AG04449 (cell line): ENCODE measurements at regions not wholly inside any gene's neighbourhood (a gene's known extent, or its start where the extent isn't known, plus 50 kb on each side); places are given as distances from the start of the nearest gene placed in this dataset.

Experiments used
- CTCF ChIA-PET: fragments of 350-600 bp; formaldehyde crosslinking; extraction: SDS; loops from one replicate; lab custom pipeline; 2021; ENCODE audit warnings: antibody characterized with exemption; lab: Yijun Ruan, JAX
- POLR2A ChIA-PET: fragments of 400-600, 350-600 bp; formaldehyde crosslinking; extraction: SDS; loops from one replicate; lab custom pipeline; 2020; ENCODE audit warnings: antibody characterized with exemption, inconsistent platforms; lab: Yijun Ruan, JAX
- DNase-seq: peaks from one replicate; pipeline ENCODE4 v3.0.0-alpha.2; 2010; ENCODE audit warnings: low read depth, low spot score
- H3K4me3 ChIP-seq: 2 replicates; pipeline ENCODE4 v1.5.1; 2011; ENCODE audit warnings: low read depth, mild to moderate bottlenecking, control low read depth, low read length
- CTCF ChIP-seq: IDR thresholded peaks from one replicate; pipeline ENCODE4 v1.5.1; 2011; ENCODE audit warnings: mild to moderate bottlenecking, moderate library complexity, low read length, control low read depth, inconsistent platforms; ENCODE audit not compliant: insufficient read depth; ENCODE audit errors: missing control alignments

DNA sequence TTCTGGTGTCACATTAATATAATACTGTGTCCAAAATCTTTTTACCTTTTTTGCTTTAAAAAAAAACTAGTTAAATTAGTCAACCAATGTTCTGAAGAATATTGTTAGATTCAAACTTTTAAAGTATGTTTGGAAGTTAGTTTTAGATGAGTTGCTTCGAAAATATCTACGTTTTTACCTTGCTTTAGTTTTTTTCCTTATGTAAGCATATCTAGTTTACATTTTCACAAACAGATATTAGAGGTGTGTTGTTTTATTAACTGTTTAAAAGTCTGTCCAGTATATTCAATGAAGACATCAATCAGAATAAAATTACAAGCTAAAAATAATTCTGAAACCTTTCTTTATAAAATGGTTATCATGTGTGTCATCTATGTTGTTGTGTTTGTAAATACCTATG lies 375.0 kb upstream of the BTBD3 start:
- no peak for TF ChIP-seq CTCF
- POLR2A ChIA-PET: no interaction called here
- no peak overlapping the region for H3K4me3 ChIP-seq
- CTCF ChIA-PET: interaction anchor here (0.7 to 4.7 kb wide), 14 partner anchors 8 to 1566 kb away, joined by 3 to 30 read pairs (median 3); partner anchors contain the start of gene JAG1
- no peak for DNase-seq

DNA sequence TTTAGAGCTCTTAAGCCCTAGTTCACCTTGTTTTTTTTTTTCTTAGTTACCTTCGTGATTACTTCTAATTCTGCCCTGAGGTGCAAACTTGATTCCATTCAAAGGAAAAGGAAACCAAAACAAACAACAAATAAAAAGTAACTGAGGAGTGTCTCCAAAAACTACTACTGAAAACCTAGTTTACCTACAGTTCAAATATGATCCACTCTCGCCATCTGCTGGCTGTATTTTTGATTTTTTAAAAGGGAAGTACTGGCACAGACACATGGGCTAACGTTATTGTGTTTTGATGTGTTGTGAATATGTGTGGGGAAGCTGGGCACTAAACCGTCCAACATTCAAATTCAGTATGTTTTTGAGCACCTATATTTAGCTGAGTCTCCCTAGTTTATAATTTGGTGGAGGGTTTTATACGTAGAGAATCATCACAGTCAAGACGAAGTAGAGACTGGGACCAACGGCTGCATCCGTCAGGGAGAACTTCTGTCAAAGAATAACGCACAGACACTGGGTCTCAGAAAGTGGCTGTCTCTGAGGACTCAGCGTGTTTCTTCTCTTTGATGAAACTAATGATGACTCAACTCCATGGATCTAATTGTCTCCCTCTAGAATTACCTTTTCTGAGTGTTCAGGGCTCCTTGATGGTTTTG lies 373.5 kb upstream of the BTBD3 start:
- DNase-seq: peak; percentile 12
- H3K4me3 ChIP-seq: no peak overlapping the region; the same call in 1 of the 2 replicates
- ChIA-PET CTCF (interaction anchor here (0.6 to 4.7 kb wide), 31 partner anchors 9 to 1568 kb away, joined by 3 to 30 read pairs (median 4); partner anchors contain the start of gene MKKS), POLR2A (no interaction called here)
- peak; percentile 36 for TF ChIP-seq CTCF

DNA sequence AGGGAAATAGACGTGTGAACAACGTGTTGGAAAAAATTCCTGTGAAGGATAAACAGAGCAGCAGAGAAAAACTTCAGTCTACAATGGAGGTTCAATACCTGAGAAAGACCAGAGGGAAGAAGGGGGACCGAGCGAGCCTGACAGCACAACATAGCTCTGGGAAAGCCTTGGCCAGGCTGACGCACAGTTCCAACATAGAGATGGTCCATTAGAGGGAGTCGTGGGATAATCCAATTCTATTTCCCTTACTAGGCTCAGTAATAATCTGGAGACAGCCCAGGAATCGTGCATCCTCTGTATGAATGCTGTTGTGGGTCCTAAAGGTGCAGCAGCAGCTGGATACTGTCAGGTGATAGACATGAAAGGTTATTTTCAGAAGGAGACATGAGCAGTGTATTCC lies 370.8 kb upstream of the BTBD3 start:
- H3K4me3 ChIP-seq: no peak overlapping the region
- DNase-seq: no peak
- TF ChIP-seq CTCF: no peak
- ChIA-PET POLR2A (no interaction called here), CTCF (interaction anchor here (4.7 kb wide), 1 partner anchor 995 kb away, joined by 30 read pairs; no protein-coding TSS in a partner anchor)

GRCh38 chr20:11549172-11550103 lies 368.3 kb upstream of the BTBD3 start:
- no peak for DNase-seq
- ChIA-PET POLR2A (no interaction called here), CTCF (interaction anchor here (1.4 kb wide), 1 partner anchor 9 kb away, joined by 4 read pairs; no protein-coding TSS in a partner anchor)
- no peak for TF ChIP-seq CTCF
- no peak overlapping the region for H3K4me3 ChIP-seq

DNA sequence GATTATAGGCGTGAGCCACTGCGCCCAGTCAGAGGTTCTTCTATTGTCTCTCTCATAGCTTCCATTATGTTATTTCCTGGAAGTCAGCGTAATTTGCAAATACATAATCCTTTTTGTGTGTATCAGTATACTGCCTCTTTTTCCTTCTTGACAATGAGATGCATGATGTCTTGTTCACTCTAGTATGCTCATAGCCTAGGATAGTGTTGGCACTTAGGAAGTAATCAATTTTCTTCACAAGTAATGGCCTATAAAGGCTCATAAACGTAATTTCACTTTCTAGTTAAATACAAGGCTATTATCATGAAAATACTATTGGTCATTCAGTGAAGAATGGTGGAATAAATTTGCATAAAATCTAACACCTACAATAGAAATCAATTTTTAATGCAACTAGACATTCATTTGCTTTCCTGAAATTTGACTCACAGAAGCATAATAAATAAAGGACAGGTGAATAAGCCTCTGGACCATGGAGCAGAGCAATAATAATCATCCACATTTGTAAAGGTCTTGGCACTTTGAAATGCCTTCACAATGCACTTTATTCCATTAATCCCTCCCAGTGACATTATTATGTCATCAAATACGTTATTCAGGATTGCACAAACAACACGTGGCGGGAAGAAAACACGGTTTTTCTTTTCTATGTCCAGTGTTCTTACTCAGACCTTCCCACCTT lies 366.9 kb upstream of the BTBD3 start:
- ChIA-PET POLR2A (no interaction called here), CTCF (interaction anchor here (1.1 kb wide), 1 partner anchor 922 kb away, joined by 3 read pairs; no protein-coding TSS in a partner anchor)
- TF ChIP-seq CTCF: no peak
- no peak for DNase-seq
- no peak overlapping the region for H3K4me3 ChIP-seq

DNA sequence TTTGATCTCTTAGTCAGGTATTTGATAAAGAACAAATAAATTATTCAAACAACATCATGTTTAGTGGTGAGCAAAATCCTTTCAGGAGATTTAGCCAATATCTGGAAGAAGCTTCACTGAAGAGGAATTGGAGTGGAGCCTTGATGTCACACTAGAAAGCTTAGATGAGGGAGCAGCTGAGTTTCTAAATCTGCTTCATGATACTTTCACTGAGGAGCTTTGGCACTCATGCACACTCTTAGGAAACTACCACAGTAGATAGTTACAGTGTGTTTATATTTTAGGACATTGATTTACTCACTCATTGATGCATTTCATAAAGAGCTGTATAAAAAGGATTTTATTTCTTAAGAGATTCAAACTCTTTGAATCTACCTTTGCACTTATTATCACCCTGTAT lies 366.2 kb upstream of the BTBD3 start:
- no peak overlapping the region for H3K4me3 ChIP-seq
- DNase-seq: no peak
- POLR2A ChIA-PET: no interaction called here
- no peak for TF ChIP-seq CTCF
- CTCF ChIA-PET: no interaction called here
